Osteoblast (primary cell): ENCODE measurements at regions not wholly inside any gene's neighbourhood (a gene's known extent, or its start where the extent isn't known, plus 50 kb on each side); places are given as distances from the start of the nearest gene placed in this dataset.
A peak's percentile ranks its signal among the peaks of the same experiment; 100 is the strongest.

ENCODE experiments used
- DNase-seq: peaks from one replicate; pipeline ENCODE4 v3.0.0; 2011; ENCODE audit warnings: low spot score, mixed read lengths; ENCODE audit not compliant: insufficient read length; ENCODE audit errors: missing footprints
- H2AFZ ChIP-seq: 2 replicates; pipeline ENCODE4 v1.6.0; 2011; ENCODE audit warnings: mild to moderate bottlenecking, low read length
- H3K27ac ChIP-seq: 2 replicates; pipeline ENCODE4 v1.5.1; 2011; ENCODE audit warnings: mild to moderate bottlenecking, low read depth, low read length, moderate library complexity
- H3K27me3 ChIP-seq: 2 replicates; pipeline ENCODE4 v1.6.0; 2012; ENCODE audit warnings: mild to moderate bottlenecking, control low read depth, inconsistent platforms, low read length, moderate library complexity; ENCODE audit not compliant: insufficient read depth
- H3K36me3 ChIP-seq: 2 replicates; pipeline ENCODE4 v1.5.1; 2011; ENCODE audit warnings: mild to moderate bottlenecking, low read length, control low read depth, moderate library complexity; ENCODE audit not compliant: insufficient read depth
- H3K4me1 ChIP-seq: 2 replicates; pipeline ENCODE4 v1.5.1; 2011; ENCODE audit warnings: mild to moderate bottlenecking, low read length, control low read depth, moderate library complexity; ENCODE audit not compliant: insufficient read depth
- H3K4me2 ChIP-seq: 2 replicates; pipeline ENCODE4 v1.6.0; 2011; ENCODE audit warnings: mild to moderate bottlenecking, low read length; ENCODE audit not compliant: insufficient read depth
- H3K4me3 ChIP-seq: fragments of 200-600 bp; sonication (generic); 3 replicates; pipeline ENCODE4 v1.5.1; 2012; ENCODE audit warnings: mild to moderate bottlenecking, low read length, inconsistent platforms; ENCODE audit not compliant: insufficient read depth
- H3K79me2 ChIP-seq: 2 replicates; pipeline ENCODE4 v1.6.0; 2012; ENCODE audit warnings: mild to moderate bottlenecking, low read length, control low read depth, inconsistent platforms; ENCODE audit not compliant: insufficient read depth
- H3K9me3 ChIP-seq: 2 replicates; pipeline ENCODE4 v1.5.1; 2011; ENCODE audit warnings: low read depth, low read length, control low read depth
- H4K20me1 ChIP-seq: 2 replicates; pipeline ENCODE4 v1.6.0; 2012; ENCODE audit warnings: mild to moderate bottlenecking, low read length, control low read depth; ENCODE audit not compliant: insufficient read depth
- CTCF ChIP-seq: IDR thresholded peaks from 2 replicates; pipeline ENCODE4 v1.5.1; 2011; ENCODE audit warnings: mild to moderate bottlenecking, low read depth, low read length, moderate library complexity; ENCODE audit errors: extremely low read depth

DNA sequence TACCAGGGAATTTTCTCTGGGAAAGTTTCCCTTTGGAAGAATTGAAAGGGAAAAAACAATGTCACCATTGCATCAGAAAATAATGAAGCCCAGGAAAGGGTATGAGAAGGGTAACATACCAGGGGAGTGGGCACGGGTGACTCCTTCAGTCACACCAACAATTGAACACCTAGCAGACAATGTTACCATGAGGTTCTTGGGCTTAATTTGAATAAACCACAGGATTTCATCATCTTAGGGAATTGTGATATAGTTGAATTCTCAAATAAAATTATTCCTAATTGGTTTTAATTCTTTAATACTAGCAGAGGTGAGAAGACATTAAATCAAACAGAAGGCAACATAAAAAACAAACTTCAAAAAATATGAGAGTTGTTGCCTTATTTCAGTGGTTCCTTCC, 73.7 kb upstream of the RREB1 start:
- H2AFZ ChIP-seq: no peak overlapping the region
- H3K4me2 ChIP-seq: no peak overlapping the region
- peak; percentile 79 for DNase-seq
- no peaks in the 10 kb centered on the region for H4K20me1 ChIP-seq
- no peak overlapping the region for H3K27ac ChIP-seq
- H3K27me3 ChIP-seq: peaks cover 4% of the 10 kb centered on the region
- H3K4me3 ChIP-seq: no peak overlapping the region
- no peaks in the 10 kb centered on the region for H3K9me3 ChIP-seq
- no peak for TF ChIP-seq CTCF
- H3K4me1 ChIP-seq: no peaks in the 10 kb centered on the region
- no peaks in the 10 kb centered on the region for H3K79me2 ChIP-seq
- H3K36me3 ChIP-seq: no peaks in the 10 kb centered on the region

- H3K4me3 ChIP-seq: no peak overlapping the region
These were observed 71.9 kb upstream of the RREB1 start for GRCh38 chr6:7035837-7036249.

DNA sequence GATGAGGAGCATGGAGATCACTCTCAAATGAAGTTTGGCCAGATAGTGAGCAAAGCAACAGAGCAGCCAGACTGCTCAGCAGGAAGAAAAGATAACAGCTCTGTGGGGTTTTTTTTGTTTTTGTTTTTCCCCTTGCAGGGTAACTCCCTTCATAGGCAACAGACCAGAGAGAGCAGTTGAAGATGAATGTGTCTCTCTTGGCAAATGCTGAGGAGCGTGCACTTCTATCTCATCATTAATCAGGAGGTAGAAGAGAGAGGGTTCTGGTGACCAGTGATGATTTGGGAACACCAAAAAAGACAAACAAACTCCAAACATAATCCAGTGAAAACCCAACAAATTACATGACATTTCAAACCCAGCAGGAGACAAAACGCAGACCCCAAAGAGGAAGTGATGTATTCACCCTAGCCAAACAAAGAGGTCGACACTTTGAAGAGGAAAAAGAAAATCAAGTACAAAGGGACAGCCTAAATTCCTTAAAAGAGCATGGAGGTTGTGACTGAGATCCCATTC, 66.2 kb upstream of the RREB1 start:
- H3K4me1 ChIP-seq: no peaks in the 10 kb centered on the region
- H3K27me3 ChIP-seq: no peaks in the 10 kb centered on the region
- H3K4me2 ChIP-seq: no peak overlapping the region
- no peak overlapping the region for H3K4me3 ChIP-seq
- no peak overlapping the region for H2AFZ ChIP-seq
- H3K36me3 ChIP-seq: no peaks in the 10 kb centered on the region
- DNase-seq: no peak
- no peaks in the 10 kb centered on the region for H4K20me1 ChIP-seq
- H3K9me3 ChIP-seq: no peaks in the 10 kb centered on the region
- H3K79me2 ChIP-seq: no peaks in the 10 kb centered on the region
- TF ChIP-seq CTCF: no peak
- no peak overlapping the region for H3K27ac ChIP-seq

More at GRCh38 chr6:7035837-7036249, 71.9 kb upstream of the RREB1 start:
- H4K20me1 ChIP-seq: no peaks in the 10 kb centered on the region
- no peaks in the 10 kb centered on the region for H3K4me1 ChIP-seq
- no peak overlapping the region for H2AFZ ChIP-seq
- H3K4me2 ChIP-seq: no peak overlapping the region
- H3K27me3 ChIP-seq: peaks cover 4% of the 10 kb centered on the region
- TF ChIP-seq CTCF: no peak
- H3K79me2 ChIP-seq: no peaks in the 10 kb centered on the region
- no peak overlapping the region for H3K27ac ChIP-seq
- H3K9me3 ChIP-seq: no peaks in the 10 kb centered on the region
- no peak for DNase-seq
- H3K36me3 ChIP-seq: no peaks in the 10 kb centered on the region

- no peak for TF ChIP-seq CTCF
- H3K4me1 ChIP-seq: no peaks in the 10 kb centered on the region
- H3K27ac ChIP-seq: no peak overlapping the region
- no peak for DNase-seq
- no peaks in the 10 kb centered on the region for H3K79me2 ChIP-seq
- H2AFZ ChIP-seq: peak overlapping the region; percentile 73
- H3K36me3 ChIP-seq: no peaks in the 10 kb centered on the region
- no peaks in the 10 kb centered on the region for H4K20me1 ChIP-seq
- no peaks in the 10 kb centered on the region for H3K9me3 ChIP-seq
- H3K4me2 ChIP-seq: no peak overlapping the region
- no peaks in the 10 kb centered on the region for H3K27me3 ChIP-seq
- H3K4me3 ChIP-seq: no peak overlapping the region
These were observed 65.6 kb upstream of the RREB1 start for GRCh38 chr6:7042056-7042653.
